B cell (primary cell): ENCODE measurements at regions not wholly inside any gene's neighbourhood (a gene's known extent, or its start where the extent isn't known, plus 50 kb on each side); places are given as distances from the start of the nearest gene placed in this dataset.

Experiments
- ATAC-seq: fragments of 200-7000 bp; cut with Tn5 transposase; one replicate; pipeline ENCODE4 v1.10.0; 2021; ENCODE audit warnings: low read depth, mild to moderate bottlenecking, moderate number of reproducible peaks, moderate library complexity
- CTCF ChIA-PET: fragments of 350-600 bp; sonication (Branson Sonifier 250); formaldehyde crosslinking; loops from one replicate; lab custom pipeline; 2021; ENCODE audit warnings: antibody characterized with exemption, inconsistent platforms; lab: Charles Lee
- POLR2A ChIA-PET: fragments of 350-600 bp; sonication (Branson Sonifier 250); formaldehyde crosslinking; loops from one replicate; lab custom pipeline; 2021; ENCODE audit warnings: antibody characterized with exemption; lab: Charles Lee
- DNase-seq: peaks from one replicate; pipeline ENCODE4 v3.0.0; 2013
- H2AFZ ChIP-seq: 2 replicates; pipeline ENCODE4 v1.6.1; 2012; ENCODE audit warnings: mild to moderate bottlenecking, low read depth, low read length; ENCODE audit not compliant: insufficient read depth, poor library complexity, severe bottlenecking
- H3K27ac ChIP-seq, 2 donors: 1 replicate in 1 of 2; 2 replicates in 1 of 2; pipeline ENCODE4 v1.5.1; 2012 to 2013; ENCODE audit warnings: low read length in 2 of 2, mild to moderate bottlenecking in 2 of 2, moderate library complexity in 1 of 2
- H3K27me3 ChIP-seq, 4 experiments: fragments of 200-600 bp in 1 of 4; sonication (generic) in 1 of 4; replicated peaks in 1 of 4; 1 replicate in 2 of 4; 2 replicates in 2 of 4; pipeline versions ENCODE4 v1.6.1 to v1.7.0; 2013 to 2016; ENCODE audit warnings: low read length in 3 of 4, mild to moderate bottlenecking in 2 of 4, mixed read lengths in 1 of 4, moderate library complexity in 1 of 4; ENCODE audit not compliant: insufficient read depth in 4 of 4, control insufficient read depth in 3 of 4; ENCODE audit errors: control extremely low read depth in 1 of 4
- H3K36me3 ChIP-seq, 2 experiments: replicated peaks in 1 of 2; 1 replicate in 1 of 2; 2 replicates in 1 of 2; pipeline versions ENCODE4 v1.6.1 to v1.7.1; 2013; ENCODE audit warnings: low read length in 1 of 2; ENCODE audit not compliant: insufficient read depth in 2 of 2, control insufficient read depth in 1 of 2; ENCODE audit errors: control extremely low read depth in 1 of 2, extremely low read depth in 1 of 2
- H3K4me1 ChIP-seq, 2 donors: fragments of 200-600 bp in 1 of 2; sonication (generic) in 1 of 2; 1 replicate in 1 of 2; 2 replicates in 1 of 2; pipeline versions ENCODE4 v1.5.1 to v1.6.1; 2013 to 2017; ENCODE audit warnings: low read length in 2 of 2; ENCODE audit not compliant: control insufficient read depth in 2 of 2, insufficient read depth in 2 of 2
- H3K4me2 ChIP-seq: replicated peaks from 2 replicates; pipeline ENCODE3; 2012; ENCODE audit warnings: mild to moderate bottlenecking, low read depth, low read length; ENCODE audit not compliant: poor library complexity, severe bottlenecking
- H3K4me3 ChIP-seq, 5 experiments: fragments of 200-600 bp in 1 of 5; sonication (generic) in 1 of 5; 1 replicate in 3 of 5; 2 replicates in 2 of 5; pipeline versions ENCODE4 v1.5.1 to v1.7.0; 2011 to 2016; ENCODE audit warnings: low read length in 4 of 5, mild to moderate bottlenecking in 4 of 5, low read depth in 2 of 5, control low read depth in 1 of 5, moderate library complexity in 1 of 5; ENCODE audit not compliant: insufficient read depth in 1 of 5; ENCODE audit errors: control extremely low read depth in 1 of 5, extremely low read depth in 1 of 5
- H3K79me2 ChIP-seq: fragments of 200-600 bp; sonication (generic); one replicate; pipeline ENCODE4 v1.6.0; 2016; ENCODE audit warnings: low read length; ENCODE audit not compliant: control insufficient read depth, insufficient read depth
- H3K9ac ChIP-seq: fragments of 200-600 bp; sonication (generic); 2 replicates; pipeline ENCODE4 v1.6.1; 2017; ENCODE audit warnings: mild to moderate bottlenecking, low read length, moderate library complexity
- H3K9me3 ChIP-seq, 3 donors: one replicate each; pipeline versions ENCODE4 v1.6.1 to v1.7.1; 2013; ENCODE audit warnings: low read length in 2 of 3; ENCODE audit not compliant: control insufficient read depth in 2 of 3, insufficient read depth in 1 of 3; ENCODE audit errors: control extremely low read depth in 1 of 3
- H4K20me1 ChIP-seq: 2 replicates; pipeline ENCODE4 v1.6.0; 2012; ENCODE audit warnings: mild to moderate bottlenecking, low read length; ENCODE audit not compliant: insufficient read depth, control insufficient read depth, poor library complexity, severe bottlenecking
- H3K27ac Mint-ChIP-seq: one replicate; pipeline ENCODE4 v1.8.0; 2021; ENCODE audit warnings: mixed read lengths
- H3K27me3 Mint-ChIP-seq: one replicate; pipeline ENCODE4 v1.8.0; 2021; ENCODE audit warnings: mixed read lengths
- H3K4me1 Mint-ChIP-seq: one replicate; pipeline ENCODE4 v1.8.0; 2021; ENCODE audit warnings: mixed read lengths
- H3K4me3 Mint-ChIP-seq: one replicate; pipeline ENCODE4 v1.8.0; 2021; ENCODE audit warnings: mixed read lengths
- H3K9me3 Mint-ChIP-seq: one replicate; pipeline ENCODE4 v1.8.0; 2022; ENCODE audit warnings: mixed read lengths; ENCODE audit not compliant: insufficient read depth
- CTCF ChIP-seq: fragments of 200-600 bp; IDR thresholded peaks from one replicate; pipeline ENCODE4 v1.8.0; 2022; ENCODE audit warnings: antibody characterized with exemption, mild to moderate bottlenecking
- EZH2 ChIP-seq: IDR thresholded peaks from 2 replicates; pipeline ENCODE4 v1.6.1; 2012; ENCODE audit warnings: borderline replicate concordance, low read depth, mild to moderate bottlenecking, moderate library complexity, low read length; ENCODE audit not compliant: insufficient read depth, poor library complexity, severe bottlenecking
- WGBS: methylation state at CpG from one replicate; pipeline ENCODE4 v1.1.5; 2013; ENCODE audit warnings: missing lambda C conversion rate; ENCODE audit not compliant: insufficient coverage; 5-methylcytosine and 5-hydroxymethylcytosine counted together
- intact Hi-C: fragments of 100-400 bp; cut with micrococcal nuclease; formaldehyde crosslinking; loops from one replicate; pipeline ENCODE4 v1.10.0; 2022

- no peaks in the 10 kb centered on the region for H3K79me2 ChIP-seq
- no peaks in the 10 kb centered on the region for H3K36me3 ChIP-seq
- H3K9me3 Mint-ChIP-seq: peaks cover 1% of the 10 kb centered on the region
- ATAC-seq: no peak
- peaks cover 0 to 5% (median 0%) of the 10 kb centered on the region in 3 donors for H3K9me3 ChIP-seq
- H3K4me1 ChIP-seq: no peaks in the 10 kb centered on the region
- no peak overlapping the region for H3K9ac ChIP-seq
- no peak overlapping the region for H3K4me3 ChIP-seq
- TF ChIP-seq CTCF (no peak), EZH2 (no peak)
- peaks cover 22% of the 10 kb centered on the region for H3K27me3 Mint-ChIP-seq
- H4K20me1 ChIP-seq: no peaks in the 10 kb centered on the region
- ChIA-PET POLR2A (no interaction called here), CTCF (no interaction called here)
- H3K4me2 ChIP-seq: no peak overlapping the region
- peaks cover 0 to 3% (median 1%) of the 10 kb centered on the region in 4 experiments for H3K27me3 ChIP-seq
- intact Hi-C loops: no loop called here
- DNase-seq: no peak
- H3K4me1 Mint-ChIP-seq: no peaks in the 10 kb centered on the region
- no peak overlapping the region for H3K4me3 Mint-ChIP-seq
- WGBS: 88% methylated on average over 5 of the region's 5 CpGs
- no peak overlapping the region for H2AFZ ChIP-seq
- H3K27ac ChIP-seq: no peak overlapping the region
- H3K27ac Mint-ChIP-seq: no peak overlapping the region
Measured at GRCh38 chr5:74019923-74020322, 393.9 kb downstream of the ARHGEF28 start.

GRCh38 chr5:74017786-74018211 lies 391.8 kb downstream of the ARHGEF28 start:
- Mint-ChIP-seq H3K27me3 (peaks cover 21% of the 10 kb centered on the region), H3K4me3 (no peak overlapping the region)
- H3K4me2 ChIP-seq: no peak overlapping the region

More at GRCh38 chr5:74017786-74018211, 391.8 kb downstream of the ARHGEF28 start:
- ChIA-PET CTCF (no interaction called here), POLR2A (no interaction called here)
- ATAC-seq (no peak), DNase-seq (no peak)
- H2AFZ ChIP-seq: no peak overlapping the region
- no peak overlapping the region for H3K4me3 ChIP-seq
- Mint-ChIP-seq H3K4me1 (no peaks in the 10 kb centered on the region), H3K9me3 (no peaks in the 10 kb centered on the region), H3K27ac (no peak overlapping the region)
- no peak overlapping the region for H3K27ac ChIP-seq
- intact Hi-C loops: no loop called here
- H3K27me3 ChIP-seq: peaks cover 0 to 3% (median 1%) of the 10 kb centered on the region in 4 experiments
- no peak overlapping the region for H3K9ac ChIP-seq
- 72% methylated on average over 2 of the region's 3 CpGs for WGBS
- TF ChIP-seq CTCF (no peak), EZH2 (no peak)
- H3K36me3 ChIP-seq: no peaks in the 10 kb centered on the region
- no peaks in the 10 kb centered on the region for H3K79me2 ChIP-seq
- H3K9me3 ChIP-seq: peaks cover 0 to 5% (median 0%) of the 10 kb centered on the region in 3 donors
- H4K20me1 ChIP-seq: no peaks in the 10 kb centered on the region
- no peaks in the 10 kb centered on the region for H3K4me1 ChIP-seq
